ENCODE measurements at regions not wholly inside any gene's neighbourhood (a gene's known extent, or its start where the extent isn't known, plus 50 kb on each side); places are given as distances from the start of the nearest gene placed in this dataset.

- Histone ChIP-seq H3K9me3 (ENCODE audit: low read depth) (no peaks in the 10 kb centered on the region), H3K4me3 (no peak overlapping the region), H3K27me3 (replicated peaks; ENCODE audit: insufficient read depth) (no peaks in the 10 kb centered on the region), H4K20me1 (ENCODE audit: insufficient read depth) (no peaks in the 10 kb centered on the region), H3K9me2 (ENCODE audit: insufficient read depth) (no peaks in the 10 kb centered on the region), H3K4me1 (ENCODE audit: insufficient read depth) (no peaks in the 10 kb centered on the region), H2AFZ (no peak overlapping the region), H3K36me3 (ENCODE audit: low read depth) (no peaks in the 10 kb centered on the region), H3K4me2 (ENCODE audit: unreplicated experiment) (no peak overlapping the region), H3K9ac (no peak overlapping the region), H3F3A (ENCODE audit: insufficient read depth) (no peaks in the 10 kb centered on the region), H3K79me2 (ENCODE audit: insufficient read depth) (no peaks in the 10 kb centered on the region), H3K27ac (no peak overlapping the region)
- TF ChIP-seq EZH2 (IDR thresholded peaks at IDR 0.05; ENCODE audit: insufficient read depth, poor library complexity, severe bottlenecking): no peak
- TF ChIP-seq EZH2phosphoT487 (IDR thresholded peaks at IDR 0.05; ENCODE audit: insufficient read depth, low read depth): no peak
- 38 to 45% methylated on average over 11 of the region's 11 CpGs for WGBS, 2 experiments (ENCODE audit: low coverage in 1 of 2, low lambda C conversion rate in 2 of 2, missing lambda C conversion rate in 2 of 2)
- in situ Hi-C loops (cut with MboI): no loop called here
- DNase-seq: no peak
These were observed 1041.8 kb downstream of the VRK1 start for GRCh38 chr14:97838986-97839385.

GRCh38 chr14:97840159-97840558 is 1043.0 kb downstream of the VRK1 start:
- H3K4me1 ChIP-seq (ENCODE audit: insufficient read depth): no peaks in the 10 kb centered on the region
- WGBS, 2 experiments (ENCODE audit: low coverage in 1 of 2, low lambda C conversion rate in 2 of 2, missing lambda C conversion rate in 2 of 2): 19 to 24% methylated on average over 4 of the region's 4 CpGs
- no peaks in the 10 kb centered on the region for H3K79me2 ChIP-seq (ENCODE audit: insufficient read depth)
- H4K20me1 ChIP-seq (ENCODE audit: insufficient read depth): no peaks in the 10 kb centered on the region
- H3K4me3 ChIP-seq: no peak overlapping the region
- H3K9ac ChIP-seq: no peak overlapping the region
- no peak for DNase-seq
- H3K27ac ChIP-seq: no peak overlapping the region
- TF ChIP-seq EZH2 (IDR thresholded peaks at IDR 0.05; ENCODE audit: insufficient read depth, poor library complexity, severe bottlenecking): no peak
- in situ Hi-C loops (cut with MboI): no loop called here
- H3K9me3 ChIP-seq (ENCODE audit: low read depth): no peaks in the 10 kb centered on the region
- no peaks in the 10 kb centered on the region for H3K9me2 ChIP-seq (ENCODE audit: insufficient read depth)
- H3K27me3 ChIP-seq (replicated peaks; ENCODE audit: insufficient read depth): no peaks in the 10 kb centered on the region
- H2AFZ ChIP-seq: no peak overlapping the region
- no peak overlapping the region for H3K4me2 ChIP-seq (ENCODE audit: unreplicated experiment)
- no peaks in the 10 kb centered on the region for H3F3A ChIP-seq (ENCODE audit: insufficient read depth)
- no peaks in the 10 kb centered on the region for H3K36me3 ChIP-seq (ENCODE audit: low read depth)

GRCh38 chr14:97841762-97842161 is 1044.6 kb downstream of the VRK1 start:
- H3K4me2 ChIP-seq (ENCODE audit: unreplicated experiment): no peak overlapping the region
- H3K9me3 ChIP-seq (ENCODE audit: low read depth): peaks cover 3% of the 10 kb centered on the region
- WGBS, 2 experiments (ENCODE audit: low coverage in 1 of 2, low lambda C conversion rate in 2 of 2, missing lambda C conversion rate in 2 of 2): 23 to 24% methylated on average over 5 of the region's 5 CpGs
- H4K20me1 ChIP-seq (ENCODE audit: insufficient read depth): no peaks in the 10 kb centered on the region
- H3K27ac ChIP-seq: no peak overlapping the region
- no peaks in the 10 kb centered on the region for H3K27me3 ChIP-seq (replicated peaks; ENCODE audit: insufficient read depth)
- H3F3A ChIP-seq (ENCODE audit: insufficient read depth): no peaks in the 10 kb centered on the region
- no peak overlapping the region for H3K9ac ChIP-seq
- in situ Hi-C loops (cut with MboI): no loop called here
- DNase-seq: no peak
- no peaks in the 10 kb centered on the region for H3K4me1 ChIP-seq (ENCODE audit: insufficient read depth)
- H3K79me2 ChIP-seq (ENCODE audit: insufficient read depth): no peaks in the 10 kb centered on the region
- no peaks in the 10 kb centered on the region for H3K36me3 ChIP-seq (ENCODE audit: low read depth)
- H2AFZ ChIP-seq: no peak overlapping the region
- no peak overlapping the region for H3K4me3 ChIP-seq
- TF ChIP-seq EZH2phosphoT487 (IDR thresholded peaks at IDR 0.05; ENCODE audit: insufficient read depth, low read depth): no peak
- no peak for TF ChIP-seq EZH2 (IDR thresholded peaks at IDR 0.05; ENCODE audit: insufficient read depth, poor library complexity, severe bottlenecking)
- no peaks in the 10 kb centered on the region for H3K9me2 ChIP-seq (ENCODE audit: insufficient read depth)

- Histone ChIP-seq H3K79me2 (ENCODE audit: insufficient read depth) (no peaks in the 10 kb centered on the region), H2AFZ (no peak overlapping the region), H3K9ac (no peak overlapping the region), H3K36me3 (ENCODE audit: low read depth) (no peaks in the 10 kb centered on the region), H3K4me2 (ENCODE audit: unreplicated experiment) (no peak overlapping the region), H3K9me3 (ENCODE audit: low read depth) (peaks cover 3% of the 10 kb centered on the region), H3K27me3 (replicated peaks; ENCODE audit: insufficient read depth) (no peaks in the 10 kb centered on the region), H4K20me1 (ENCODE audit: insufficient read depth) (no peaks in the 10 kb centered on the region), H3F3A (ENCODE audit: insufficient read depth) (no peaks in the 10 kb centered on the region), H3K9me2 (ENCODE audit: insufficient read depth) (no peaks in the 10 kb centered on the region), H3K27ac (no peak overlapping the region), H3K4me3 (no peak overlapping the region), H3K4me1 (ENCODE audit: insufficient read depth) (no peaks in the 10 kb centered on the region)
- TF ChIP-seq EZH2 (IDR thresholded peaks at IDR 0.05; ENCODE audit: insufficient read depth, poor library complexity, severe bottlenecking) (no peak), EZH2phosphoT487 (IDR thresholded peaks at IDR 0.05; ENCODE audit: insufficient read depth, low read depth) (no peak)
- 27 to 28% methylated on average over 5 of the region's 5 CpGs for WGBS, 2 experiments (ENCODE audit: low coverage in 1 of 2, low lambda C conversion rate in 2 of 2, missing lambda C conversion rate in 2 of 2)
- DNase-seq: no peak
- in situ Hi-C loops (cut with MboI): no loop called here
These were observed 1045.9 kb downstream of the VRK1 start for GRCh38 chr14:97843066-97843465.

- no peaks in the 10 kb centered on the region for H4K20me1 ChIP-seq (ENCODE audit: insufficient read depth)
- no peak overlapping the region for H3K4me3 ChIP-seq
- H3K4me1 ChIP-seq (ENCODE audit: insufficient read depth): no peaks in the 10 kb centered on the region
- H3K36me3 ChIP-seq (ENCODE audit: low read depth): no peaks in the 10 kb centered on the region
- H3F3A ChIP-seq (ENCODE audit: insufficient read depth): no peaks in the 10 kb centered on the region
- no peak for TF ChIP-seq EZH2phosphoT487 (IDR thresholded peaks at IDR 0.05; ENCODE audit: insufficient read depth, low read depth)
- no peak for TF ChIP-seq EZH2 (IDR thresholded peaks at IDR 0.05; ENCODE audit: insufficient read depth, poor library complexity, severe bottlenecking)
- H2AFZ ChIP-seq: no peak overlapping the region
- in situ Hi-C loops (cut with MboI): no loop called here
- no peaks in the 10 kb centered on the region for H3K9me2 ChIP-seq (ENCODE audit: insufficient read depth)
- H3K27me3 ChIP-seq (replicated peaks; ENCODE audit: insufficient read depth): no peaks in the 10 kb centered on the region
- no peaks in the 10 kb centered on the region for H3K79me2 ChIP-seq (ENCODE audit: insufficient read depth)
- H3K9ac ChIP-seq: no peak overlapping the region
- H3K9me3 ChIP-seq (ENCODE audit: low read depth): peaks cover 3% of the 10 kb centered on the region
- DNase-seq: no peak
- no peak overlapping the region for H3K27ac ChIP-seq
- H3K4me2 ChIP-seq (ENCODE audit: unreplicated experiment): no peak overlapping the region
- 20 to 32% methylated on average over 2 of the region's 2 CpGs for WGBS, 2 experiments (ENCODE audit: low coverage in 1 of 2, low lambda C conversion rate in 2 of 2, missing lambda C conversion rate in 2 of 2)
These were observed 1046.9 kb downstream of the VRK1 start for GRCh38 chr14:97844042-97844441.

Measured in GM23248 (cell line).